ENCODE measurements at regions not wholly inside any gene's neighbourhood (a gene's known extent, or its start where the extent isn't known, plus 50 kb on each side); places are given as distances from the start of the nearest gene placed in this dataset.
"Not testable (repeated sequence)": the region's sequence is repeated elsewhere in the genome, so short reads cannot be mapped to it uniquely, and the experiment has no call there.

DNA sequence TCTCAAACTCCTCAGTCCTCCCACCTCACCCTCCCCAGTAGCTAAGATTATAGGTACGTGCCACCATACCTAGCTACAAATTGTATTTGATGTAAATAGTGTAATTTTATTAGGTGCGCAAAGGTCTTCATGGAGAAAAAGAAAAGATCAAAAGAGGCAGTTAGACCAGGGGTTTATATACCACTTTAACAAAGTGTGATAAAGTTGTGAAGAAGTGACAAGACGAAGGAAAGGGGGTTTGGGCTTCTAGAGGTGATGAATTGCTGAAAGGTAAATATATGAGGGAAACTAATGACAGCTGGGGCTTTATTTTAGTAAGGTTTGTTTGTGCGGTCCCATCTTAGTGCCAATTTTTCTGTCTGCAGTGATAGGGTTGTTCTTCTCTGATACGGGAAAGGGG is 105.3 kb downstream of the CD24 start:
- no peak overlapping the region for H3K4me3 ChIP-seq (replicated peaks; ENCODE audit: low read depth, low read length)
- TF ChIP-seq, protein P1, sequence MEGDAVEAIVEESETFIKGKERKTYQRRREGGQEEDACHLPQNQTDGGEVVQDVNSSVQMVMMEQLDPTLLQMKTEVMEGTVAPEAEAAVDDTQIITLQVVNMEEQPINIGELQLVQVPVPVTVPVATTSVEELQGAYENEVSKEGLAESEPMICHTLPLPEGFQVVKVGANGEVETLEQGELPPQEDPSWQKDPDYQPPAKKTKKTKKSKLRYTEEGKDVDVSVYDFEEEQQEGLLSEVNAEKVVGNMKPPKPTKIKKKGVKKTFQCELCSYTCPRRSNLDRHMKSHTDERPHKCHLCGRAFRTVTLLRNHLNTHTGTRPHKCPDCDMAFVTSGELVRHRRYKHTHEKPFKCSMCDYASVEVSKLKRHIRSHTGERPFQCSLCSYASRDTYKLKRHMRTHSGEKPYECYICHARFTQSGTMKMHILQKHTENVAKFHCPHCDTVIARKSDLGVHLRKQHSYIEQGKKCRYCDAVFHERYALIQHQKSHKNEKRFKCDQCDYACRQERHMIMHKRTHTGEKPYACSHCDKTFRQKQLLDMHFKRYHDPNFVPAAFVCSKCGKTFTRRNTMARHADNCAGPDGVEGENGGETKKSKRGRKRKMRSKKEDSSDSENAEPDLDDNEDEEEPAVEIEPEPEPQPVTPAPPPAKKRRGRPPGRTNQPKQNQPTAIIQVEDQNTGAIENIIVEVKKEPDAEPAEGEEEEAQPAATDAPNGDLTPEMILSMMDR (IDR thresholded peaks at IDR 0.05; ENCODE audit: low read depth, low read length, missing control alignments): no peak
- no peak for DNase-seq (ENCODE audit: extremely low read depth, low read depth)

DNA sequence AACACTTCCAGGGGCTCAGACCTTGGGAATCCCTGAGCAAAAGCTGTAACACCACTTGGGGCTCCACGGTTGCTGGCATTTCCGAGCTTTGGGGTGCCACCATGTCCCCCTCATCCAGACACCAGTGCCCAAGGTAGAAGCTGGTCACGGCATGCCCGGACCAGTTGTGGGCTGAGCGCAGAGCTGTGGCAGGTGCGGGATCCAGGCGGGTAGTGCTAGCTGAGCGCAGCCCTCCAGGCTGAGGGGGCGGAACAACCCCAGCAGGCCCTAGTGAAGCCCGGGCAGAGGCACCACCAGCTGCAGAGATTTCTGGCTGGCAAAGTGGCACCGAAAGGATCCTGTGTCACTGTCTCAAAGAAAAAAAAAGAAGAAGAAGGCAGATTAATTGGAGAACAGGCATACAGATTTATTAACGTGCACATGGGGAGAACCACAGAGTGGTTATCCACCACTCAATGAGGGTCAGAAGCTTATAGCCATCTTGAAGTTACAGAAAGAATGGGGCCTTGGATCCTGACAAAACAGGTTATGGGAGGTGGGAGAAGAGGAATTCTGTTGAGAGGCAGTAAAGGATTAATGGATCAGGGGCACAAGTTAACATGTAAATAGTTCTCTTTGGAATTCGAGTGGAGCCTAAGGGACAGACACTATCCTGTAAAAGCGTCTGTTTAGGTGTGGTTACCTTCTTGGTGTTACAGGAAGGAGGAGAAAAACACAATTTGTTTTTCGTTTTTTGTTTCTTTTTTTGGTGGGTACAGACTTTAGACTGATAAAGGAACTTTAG is 107.5 kb downstream of the CD24 start:
- no peak for DNase-seq (ENCODE audit: extremely low read depth, low read depth)
- TF ChIP-seq, protein P1 (IDR thresholded peaks at IDR 0.05; ENCODE audit: low read depth, low read length, missing control alignments): no peak
- H3K4me3 ChIP-seq (replicated peaks; ENCODE audit: low read depth, low read length): no peak overlapping the region

DNA sequence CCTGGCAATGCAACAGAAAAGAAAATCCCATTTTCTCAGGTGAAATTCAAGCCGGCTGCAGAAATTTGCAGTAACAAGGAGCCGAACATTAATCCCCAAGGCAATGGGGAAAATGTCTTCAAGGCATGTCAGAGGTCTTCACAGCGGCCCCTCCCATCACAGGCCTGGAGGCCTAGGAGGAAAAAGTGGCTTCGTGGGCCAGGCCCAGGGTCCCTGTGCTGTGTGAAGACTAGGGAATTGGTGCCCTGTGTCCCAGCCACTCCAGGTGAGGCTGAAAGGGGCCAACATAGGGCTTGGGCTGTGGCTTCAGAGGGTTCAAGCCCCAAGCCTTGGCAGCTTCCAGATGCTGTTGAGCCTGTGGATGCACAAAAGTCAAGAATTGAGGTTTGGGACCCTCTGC is 111.7 kb downstream of the CD24 start:
- DNase-seq (ENCODE audit: extremely low read depth, low read depth): no peak
- H3K4me3 ChIP-seq (replicated peaks; ENCODE audit: low read depth, low read length): no peak overlapping the region
- TF ChIP-seq, protein P1 (IDR thresholded peaks at IDR 0.05; ENCODE audit: low read depth, low read length, missing control alignments): no peak

DNA sequence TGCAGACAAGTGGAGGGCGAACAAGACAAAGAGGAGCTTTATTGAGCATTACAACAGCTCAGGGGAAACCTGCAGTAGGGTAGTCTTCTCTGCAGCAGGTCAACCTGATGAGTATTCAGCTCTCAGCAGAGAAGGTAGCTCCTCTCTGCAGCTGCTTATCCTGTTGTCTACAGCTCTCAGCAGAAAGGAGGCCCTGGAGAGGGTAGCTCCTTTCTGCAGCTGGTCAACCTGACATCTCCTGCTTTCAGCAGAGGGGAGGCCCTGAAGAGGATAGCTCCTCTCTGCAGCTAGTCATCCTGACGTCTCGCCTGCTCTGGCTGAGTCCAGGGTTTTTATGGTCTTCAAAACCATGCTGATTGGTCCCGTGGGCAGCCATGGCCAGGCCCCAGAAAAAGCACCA is 113.6 kb downstream of the CD24 start:
- H3K4me3 ChIP-seq (replicated peaks; ENCODE audit: low read depth, low read length): no peak overlapping the region
- TF ChIP-seq, protein P1 (IDR thresholded peaks at IDR 0.05; ENCODE audit: low read depth, low read length, missing control alignments): no peak
- DNase-seq (ENCODE audit: extremely low read depth, low read depth): no peak

DNA sequence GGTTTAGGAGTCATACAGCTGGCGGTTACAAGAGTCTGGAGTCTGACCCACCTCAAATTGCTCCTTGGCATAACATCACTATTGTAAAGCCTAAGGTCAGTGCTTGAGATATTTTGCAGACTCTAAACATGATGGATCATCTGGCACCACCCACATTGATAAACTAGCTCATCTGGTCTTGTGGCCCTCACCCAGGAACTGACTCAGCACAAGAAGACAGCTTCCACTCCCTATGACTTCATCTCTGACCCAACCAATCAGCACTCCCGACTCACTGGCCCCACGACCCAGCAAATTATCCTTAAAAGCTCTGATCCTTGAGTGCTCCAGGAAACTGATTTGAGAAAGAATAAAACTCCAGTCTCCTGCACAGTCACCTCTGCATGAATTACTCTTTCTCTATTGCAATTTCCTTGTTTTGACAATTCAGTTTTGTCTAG is 115.9 kb downstream of the CD24 start:
- no peak overlapping the region for H3K4me3 ChIP-seq (replicated peaks; ENCODE audit: low read depth, low read length)
- TF ChIP-seq, protein P1 (IDR thresholded peaks at IDR 0.05; ENCODE audit: low read depth, low read length, missing control alignments): no peak
- DNase-seq (ENCODE audit: extremely low read depth, low read depth): peak; percentile 29

DNA sequence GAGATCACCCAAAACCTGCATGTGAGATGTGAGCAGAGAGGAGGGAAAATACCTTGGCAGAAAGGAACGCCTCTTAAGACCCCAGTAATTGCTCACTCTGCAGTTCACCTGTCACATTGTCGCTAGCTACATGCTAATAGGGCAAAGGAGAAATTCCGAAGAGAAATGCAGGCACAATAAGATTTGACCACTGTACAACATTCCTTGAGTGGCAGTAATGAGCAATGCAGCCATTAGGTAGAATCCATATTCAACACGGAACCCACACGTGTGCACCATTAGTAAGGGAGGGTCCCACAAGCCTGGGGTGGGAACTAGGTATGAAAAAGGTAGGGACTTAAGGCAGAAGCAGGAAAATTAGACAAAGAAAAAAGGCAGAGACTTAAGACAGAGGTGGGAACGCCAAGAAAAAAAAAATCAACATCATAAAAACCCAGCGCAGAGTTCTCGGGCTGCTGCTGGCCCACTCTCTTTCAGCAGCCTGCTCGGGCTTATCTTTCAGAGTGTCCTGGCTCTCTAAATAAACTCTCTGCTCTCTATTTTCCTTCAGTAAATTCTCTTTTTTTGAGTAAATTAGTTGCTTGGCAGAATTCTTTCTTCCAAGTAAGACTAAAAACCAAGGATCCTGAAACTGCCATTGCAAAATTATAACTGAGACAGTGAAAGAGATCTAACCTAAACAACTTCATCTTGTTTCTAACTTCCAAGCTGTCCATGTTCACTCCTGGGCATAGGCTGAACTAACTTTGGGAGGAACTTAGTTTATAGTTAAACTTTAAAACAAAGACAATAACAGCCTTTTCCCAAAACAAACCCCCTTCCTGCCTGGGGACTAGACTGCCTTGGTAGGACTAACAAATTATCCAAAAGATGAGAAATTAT is 116.5 kb downstream of the CD24 start:
- H3K4me3 ChIP-seq (replicated peaks; ENCODE audit: low read depth, low read length): no peak overlapping the region
- TF ChIP-seq, protein P1 (IDR thresholded peaks at IDR 0.05; ENCODE audit: low read depth, low read length, missing control alignments): no peak
- DNase-seq (ENCODE audit: extremely low read depth, low read depth): no peak

DNA sequence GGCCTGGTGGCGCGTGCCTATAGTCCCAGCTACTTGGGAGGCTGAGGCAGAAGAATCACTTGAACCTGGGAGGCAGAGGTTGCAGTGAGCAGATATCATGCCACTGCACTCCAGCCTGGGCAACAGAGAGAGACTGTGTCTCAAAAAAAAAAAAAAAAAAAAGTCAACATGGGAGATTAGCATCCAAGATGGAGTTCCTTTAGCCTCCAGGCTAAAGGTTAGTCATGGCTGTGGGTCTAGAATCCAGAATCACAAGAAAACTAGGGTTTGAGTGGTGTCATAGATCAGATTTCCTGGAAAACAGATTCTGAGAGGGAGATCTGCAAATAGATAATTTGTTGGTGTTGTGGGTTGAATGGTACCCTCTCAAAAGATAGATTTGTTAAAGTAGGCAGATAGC is 117.2 kb downstream of the CD24 start:
- DNase-seq (ENCODE audit: extremely low read depth, low read depth); H3K4me3 ChIP-seq (replicated peaks; ENCODE audit: low read depth, low read length): not testable (repeated sequence)

Data from HFF-Myc (cell line).